Gastrocnemius medialis (tissue), 4 donors: ENCODE measurements at regions not wholly inside any gene's neighbourhood (a gene's known extent, or its start where the extent isn't known, plus 50 kb on each side); places are given as distances from the start of the nearest gene placed in this dataset.
A peak's percentile ranks its signal among the peaks of the same experiment; 100 is the strongest.

Experiments used
- ATAC-seq, 2 donors: fragments of 150-250 bp; one replicate each; pipeline ENCODE4 v1.9.1; 2016
- DNase-seq, 2 donors: peaks; one replicate each; pipeline ENCODE4 v3.0.0-alpha.2; 2019
- H3K27ac ChIP-seq, 4 donors: fragments of 200-600 bp; sonication (generic); 1 replicate in 1 of 4; 2 replicates in 3 of 4; pipeline ENCODE4 v1.5.1; 2016 to 2018; ENCODE audit warnings: mild to moderate bottlenecking in 2 of 4, moderate library complexity in 1 of 4
- H3K27me3 ChIP-seq, 3 donors: fragments of 200-600 bp; sonication (generic) in 2 of 3; 1 replicate in 1 of 3; 2 replicates in 2 of 3; pipeline versions ENCODE4 v1.5.1 to v1.6.0; 2016 to 2019; ENCODE audit warnings: mild to moderate bottlenecking in 1 of 3, moderate library complexity in 1 of 3
- H3K36me3 ChIP-seq, 2 donors: fragments of 200-600 bp; sonication (generic) in 1 of 2; one replicate each; pipeline ENCODE4 v1.5.1; 2017 to 2018
- H3K4me1 ChIP-seq, 2 donors: fragments of 200-600 bp; sonication (generic) in 1 of 2; one replicate each; pipeline ENCODE4 v1.5.1; 2016 to 2017; ENCODE audit warnings: mild to moderate bottlenecking in 2 of 2
- H3K4me3 ChIP-seq, 4 donors: fragments of 200-600 bp; sonication (generic) in 3 of 4; 1 replicate in 1 of 4; 2 replicates in 3 of 4; pipeline ENCODE4 v1.5.1; 2016 to 2019; ENCODE audit warnings: mild to moderate bottlenecking in 2 of 4
- H3K9me3 ChIP-seq, 3 donors: fragments of 200-600 bp; sonication (generic) in 2 of 3; 1 replicate in 1 of 3; 2 replicates in 2 of 3; pipeline ENCODE4 v1.5.1; 2016 to 2019
- POLR2A ChIP-seq, 2 donors: fragments of 450-650 bp; IDR thresholded peaks; one replicate each; pipeline ENCODE4 v1.6.1; 2017; ENCODE audit warnings: antibody characterized with exemption in 2 of 2, mild to moderate bottlenecking in 2 of 2, moderate library complexity in 2 of 2
- in situ Hi-C, 4 donors: fragments of 200-750 bp; cut with MboI; loops; one replicate each; pipeline versions ENCODE4 v1.15.0 to v1.8.0; 2017; ENCODE audit warnings: low sequenced_read_pairs in 4 of 4
- intact Hi-C: fragments of 100-400 bp; cut with DNase I; formaldehyde crosslinking; loops from one replicate; pipeline ENCODE4 v1.15.1; 2023; ENCODE audit warnings: low total_unique reads
- TF ChIP-seq, protein P1 (sequence below), 5 experiments: fragments of 450-650 bp in 3 of 5; fragments of 200-600 bp in 2 of 5; sonication (generic) in 2 of 5; IDR thresholded peaks in 4 of 5; conservative IDR thresholded peaks in 1 of 5; 1 replicate in 4 of 5; 2 replicates in 1 of 5; pipeline ENCODE4 v1.5.1; 2016 to 2019; ENCODE audit warnings: antibody characterized with exemption in 5 of 5, mild to moderate bottlenecking in 3 of 5, moderate library complexity in 3 of 5

DNA sequence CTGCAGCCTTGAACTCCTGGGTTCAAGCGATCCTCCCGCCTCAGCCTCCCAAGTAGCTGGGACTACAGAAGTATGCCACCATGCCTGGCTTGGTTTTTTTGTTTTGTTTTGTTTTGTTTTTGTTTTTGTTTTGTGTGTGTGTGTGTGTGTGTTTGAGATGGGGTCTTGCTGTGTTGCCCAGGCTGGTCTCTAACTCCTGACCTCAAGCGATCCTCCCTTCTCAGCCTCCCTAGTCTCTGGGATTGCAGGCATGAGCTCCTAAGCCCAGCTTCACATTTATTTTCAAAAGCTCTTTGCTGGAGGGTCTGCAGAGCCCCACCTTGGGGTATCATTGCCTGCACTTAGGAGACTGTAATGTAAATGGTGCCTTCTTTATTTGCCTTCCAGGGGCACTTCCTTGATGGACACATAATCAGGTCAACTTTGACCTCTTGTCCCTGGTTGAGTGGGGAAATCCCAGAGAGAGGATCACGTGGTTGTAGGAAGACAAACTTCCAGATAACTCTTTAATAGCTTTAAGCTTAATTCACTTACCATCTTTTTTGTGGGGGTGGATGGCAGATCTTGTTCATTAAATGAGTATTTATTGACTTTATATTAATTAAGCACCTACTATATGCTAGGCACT is 72.9 kb upstream of the NPAS1 start:
- no peak overlapping the region for H3K4me3 ChIP-seq
- peak overlapping the region; percentile 85 to 89 (median 87) for H3K27ac ChIP-seq
- TF ChIP-seq, protein P1, sequence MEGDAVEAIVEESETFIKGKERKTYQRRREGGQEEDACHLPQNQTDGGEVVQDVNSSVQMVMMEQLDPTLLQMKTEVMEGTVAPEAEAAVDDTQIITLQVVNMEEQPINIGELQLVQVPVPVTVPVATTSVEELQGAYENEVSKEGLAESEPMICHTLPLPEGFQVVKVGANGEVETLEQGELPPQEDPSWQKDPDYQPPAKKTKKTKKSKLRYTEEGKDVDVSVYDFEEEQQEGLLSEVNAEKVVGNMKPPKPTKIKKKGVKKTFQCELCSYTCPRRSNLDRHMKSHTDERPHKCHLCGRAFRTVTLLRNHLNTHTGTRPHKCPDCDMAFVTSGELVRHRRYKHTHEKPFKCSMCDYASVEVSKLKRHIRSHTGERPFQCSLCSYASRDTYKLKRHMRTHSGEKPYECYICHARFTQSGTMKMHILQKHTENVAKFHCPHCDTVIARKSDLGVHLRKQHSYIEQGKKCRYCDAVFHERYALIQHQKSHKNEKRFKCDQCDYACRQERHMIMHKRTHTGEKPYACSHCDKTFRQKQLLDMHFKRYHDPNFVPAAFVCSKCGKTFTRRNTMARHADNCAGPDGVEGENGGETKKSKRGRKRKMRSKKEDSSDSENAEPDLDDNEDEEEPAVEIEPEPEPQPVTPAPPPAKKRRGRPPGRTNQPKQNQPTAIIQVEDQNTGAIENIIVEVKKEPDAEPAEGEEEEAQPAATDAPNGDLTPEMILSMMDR (IDR thresholded peaks at IDR 0.05 in 4 of 5, conservative IDR thresholded peaks at IDR 0.05 in 1 of 5) = no peak
- no peak for TF ChIP-seq POLR2A (IDR thresholded peaks at IDR 0.05)
- H3K9me3 ChIP-seq = no peaks in the 10 kb centered on the region
- H3K36me3 ChIP-seq = no peaks in the 10 kb centered on the region
- ATAC-seq = no peak
- no peaks in the 10 kb centered on the region for H3K27me3 ChIP-seq
- intact Hi-C loops (no loop called here), in situ Hi-C loops (no loop called here)
- DNase-seq = no peak
- H3K4me1 ChIP-seq = peaks cover 77% of the 10 kb centered on the region in 2 donors

DNA sequence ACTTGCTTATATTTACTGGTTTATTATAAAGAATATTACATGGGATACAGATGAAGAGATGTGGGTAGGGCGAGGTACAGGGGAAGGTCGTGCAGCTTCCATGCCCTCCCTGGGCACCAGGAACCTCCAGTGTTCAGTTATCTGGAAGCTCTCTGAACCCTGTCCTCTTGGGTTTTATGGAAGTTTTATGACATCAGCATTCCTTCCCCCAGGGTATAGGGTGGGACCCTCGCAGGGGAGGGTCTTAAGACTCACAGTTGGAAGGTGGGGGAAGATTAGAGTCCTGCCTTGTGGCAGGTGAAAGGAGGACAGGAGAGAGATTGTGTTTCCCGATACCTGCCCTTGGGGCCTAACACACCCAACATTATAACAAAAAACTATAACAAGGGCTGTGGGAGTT is 71.8 kb upstream of the NPAS1 start:
- Histone ChIP-seq H3K9me3 (no peaks in the 10 kb centered on the region), H3K36me3 (no peaks in the 10 kb centered on the region), H3K27ac (peak overlapping the region in 2 of 4 donors; percentile 27 to 87), H3K27me3 (no peaks in the 10 kb centered on the region), H3K4me1 (peaks cover 70 to 77% of the 10 kb centered on the region in 2 donors), H3K4me3 (no peak overlapping the region)
- TF ChIP-seq, protein P1 (IDR thresholded peaks at IDR 0.05 in 4 of 5, conservative IDR thresholded peaks at IDR 0.05 in 1 of 5) = no peak
- no peak for TF ChIP-seq POLR2A (IDR thresholded peaks at IDR 0.05)
- in situ Hi-C loops = no loop called here
- no peak for ATAC-seq
- intact Hi-C loops = no loop called here
- DNase-seq = no peak

DNA sequence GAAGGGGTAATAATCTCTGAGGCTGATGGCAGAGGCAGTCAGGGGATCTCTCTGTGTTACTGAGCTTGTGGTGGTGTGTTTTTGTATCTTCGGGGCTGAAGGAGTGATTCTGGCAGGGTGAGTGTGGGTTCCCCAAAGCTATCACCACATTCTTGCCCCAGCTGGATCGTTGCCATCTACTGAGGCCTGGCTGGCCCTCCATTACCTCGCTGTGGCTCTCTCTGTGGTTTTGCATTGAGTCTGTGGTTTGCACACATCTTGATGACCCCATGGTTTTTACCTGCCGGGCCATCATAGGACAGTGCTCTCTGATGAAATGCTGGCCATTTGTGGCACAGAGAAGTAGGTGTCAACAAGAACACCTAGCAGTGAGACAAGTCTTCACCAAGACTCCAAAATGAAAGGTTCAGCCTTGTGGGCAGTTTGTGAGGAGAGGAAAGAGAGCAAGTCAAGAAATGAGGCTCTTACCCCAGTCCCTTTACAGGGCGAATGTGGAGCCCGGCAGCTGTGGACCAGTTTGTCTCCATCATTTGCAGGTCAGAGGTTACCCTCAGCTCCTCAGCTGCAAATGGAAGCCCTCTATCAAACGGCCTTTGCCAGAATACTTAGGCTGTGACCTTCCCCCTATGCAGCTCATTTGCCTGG is 69.0 kb upstream of the NPAS1 start:
- intact Hi-C loops (no loop called here), in situ Hi-C loops (no loop called here)
- ATAC-seq (no peak), DNase-seq (no peak)
- TF ChIP-seq, protein P1 (IDR thresholded peaks at IDR 0.05 in 4 of 5, conservative IDR thresholded peaks at IDR 0.05 in 1 of 5) = no peak
- no peak for TF ChIP-seq POLR2A (IDR thresholded peaks at IDR 0.05)
- no peaks in the 10 kb centered on the region for H3K27me3 ChIP-seq
- H3K4me1 ChIP-seq = peaks cover 54 to 56% of the 10 kb centered on the region in 2 donors
- no peaks in the 10 kb centered on the region for H3K9me3 ChIP-seq
- peak overlapping the region in 1 of 4 donors; percentile 21 for H3K27ac ChIP-seq
- H3K36me3 ChIP-seq = no peaks in the 10 kb centered on the region
- H3K4me3 ChIP-seq = no peak overlapping the region

DNA sequence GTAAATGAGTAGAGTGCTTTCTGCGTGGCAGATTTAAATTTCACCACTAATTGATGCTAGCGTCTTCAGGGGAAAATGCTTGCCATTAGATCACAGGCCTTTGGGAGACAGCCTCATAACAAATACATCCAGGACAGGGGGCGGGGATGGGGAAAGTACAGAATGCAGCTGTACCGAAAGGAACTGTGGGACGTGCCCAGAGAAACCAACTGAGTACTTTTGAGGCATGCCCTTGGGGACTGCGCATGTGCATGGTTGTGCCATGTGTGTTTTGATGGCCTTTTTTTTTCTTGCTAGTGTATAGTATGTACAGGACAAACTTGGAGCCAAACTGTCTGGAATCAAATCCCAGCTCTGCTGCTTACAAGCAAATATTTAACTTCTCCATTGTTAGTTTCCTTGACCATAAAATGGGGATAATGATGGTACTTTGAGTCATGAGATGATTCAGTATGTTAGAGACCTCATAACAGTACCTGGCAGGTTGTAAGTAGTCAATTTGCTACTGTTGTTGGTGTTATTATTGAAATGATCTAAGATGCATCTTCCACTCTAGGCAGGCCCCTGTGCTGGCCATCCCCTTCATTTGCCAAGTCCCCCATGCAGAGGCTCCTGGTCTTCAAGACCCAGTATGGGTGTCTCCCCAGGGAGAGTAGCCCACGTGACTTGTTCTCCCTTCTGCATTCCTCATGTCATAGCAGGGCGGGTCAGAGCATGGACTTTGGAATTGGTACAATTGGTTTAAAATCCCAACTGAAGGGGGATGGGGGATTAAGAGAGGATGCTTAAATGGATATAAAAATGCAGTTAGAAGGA is 68.3 kb upstream of the NPAS1 start:
- Histone ChIP-seq H3K9me3 (no peaks in the 10 kb centered on the region), H3K4me1 (peaks cover 49 to 52% of the 10 kb centered on the region in 2 donors), H3K27ac (peak overlapping the region in 1 of 4 donors; percentile 21), H3K4me3 (no peak overlapping the region), H3K36me3 (no peaks in the 10 kb centered on the region), H3K27me3 (no peaks in the 10 kb centered on the region)
- TF ChIP-seq POLR2A (IDR thresholded peaks at IDR 0.05) = no peak
- TF ChIP-seq, protein P1 (IDR thresholded peaks at IDR 0.05 in 4 of 5, conservative IDR thresholded peaks at IDR 0.05 in 1 of 5) = no peak
- ATAC-seq (peak; percentile 37 to 55), DNase-seq (peak in 1 of 2 donors; percentile 17)
- intact Hi-C loops = no loop called here
- in situ Hi-C loops = no loop called here
